Erythroblast (primary cell): ENCODE measurements at regions not wholly inside any gene's neighbourhood (a gene's known extent, or its start where the extent isn't known, plus 50 kb on each side); places are given as distances from the start of the nearest gene placed in this dataset.

Experiments used
- DNase-seq, 2 experiments: peaks; one replicate each; lab custom pipeline; 2025; lab: John Stamatoyannopoulos, UW
- GATA1 ChIP-seq: IDR thresholded peaks from 2 replicates; pipeline ENCODE4 v1.6.1; 2011; ENCODE audit warnings: low read depth, mild to moderate bottlenecking, control low read depth, low read length, moderate library complexity
- POLR2A ChIP-seq: IDR thresholded peaks from 2 replicates; pipeline ENCODE4 v1.6.1; 2011; ENCODE audit warnings: mild to moderate bottlenecking, low read length

DNA sequence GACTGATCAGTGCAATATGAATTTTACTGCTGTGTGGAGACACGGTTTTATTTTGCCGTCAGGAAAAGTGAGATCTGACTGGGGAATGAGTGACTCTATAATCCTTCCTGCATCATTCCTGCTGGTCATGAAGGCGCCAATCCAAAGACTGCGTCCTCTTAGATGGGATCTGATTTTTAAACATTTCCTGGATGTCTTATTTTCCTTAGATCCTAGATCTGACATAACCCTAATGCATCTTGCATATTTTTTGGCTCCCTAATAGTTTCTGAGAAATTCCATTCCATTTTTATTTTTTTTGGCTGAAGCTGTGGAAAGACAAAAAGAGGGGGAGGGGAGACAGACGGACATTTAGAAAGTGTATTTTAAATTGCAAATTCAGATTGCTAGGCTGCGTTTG lies 454.9 kb upstream of the FAT1 start:
- TF ChIP-seq GATA1: no peak
- DNase-seq: no peak

DNA sequence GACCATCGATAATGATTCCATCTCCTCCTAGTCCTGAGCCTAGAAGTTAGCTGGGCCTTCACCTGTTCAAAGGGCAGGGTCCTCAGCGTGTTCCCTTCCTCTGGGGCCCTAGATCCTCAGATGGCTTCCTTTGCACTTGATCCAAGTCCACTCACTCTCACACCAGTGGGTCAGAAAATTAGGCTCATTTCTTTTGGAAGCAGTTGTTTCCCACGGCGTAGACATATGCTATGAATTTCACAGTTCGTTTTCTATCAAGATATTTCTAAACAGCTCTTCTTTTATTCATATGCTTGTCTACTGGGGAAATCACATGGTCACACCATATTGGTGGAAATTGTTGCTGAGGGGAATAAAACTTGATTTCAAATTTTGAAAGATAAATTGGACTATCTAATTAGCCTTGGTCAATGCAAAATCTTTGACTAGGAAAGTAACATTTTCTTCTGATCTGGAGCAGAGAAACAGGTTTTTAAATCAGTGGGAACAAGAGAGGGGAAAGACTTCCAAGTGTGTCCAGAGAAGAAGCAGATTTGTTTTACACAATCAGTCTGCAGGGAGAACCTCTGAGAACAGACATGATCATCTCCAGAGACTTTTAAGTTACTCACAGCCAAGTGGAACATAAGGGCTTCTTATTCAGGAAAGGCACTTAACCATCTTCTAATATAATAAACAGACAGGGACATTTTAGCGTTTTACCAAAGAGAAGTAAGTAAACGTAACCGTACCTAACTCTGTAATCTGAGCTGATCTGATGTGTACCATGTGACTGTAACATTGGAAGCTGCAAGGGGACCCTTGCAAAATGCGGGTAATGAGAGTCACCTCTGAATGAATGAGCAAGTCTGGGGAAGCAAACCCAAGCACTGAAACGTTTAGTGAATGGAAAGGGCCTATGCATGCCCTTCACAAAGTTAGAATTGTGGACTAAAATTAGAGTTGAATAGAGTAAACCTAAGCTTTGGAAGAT lies 455.7 kb upstream of the FAT1 start:
- no peak for TF ChIP-seq POLR2A
- TF ChIP-seq GATA1: no peak
- DNase-seq: no peak

- TF ChIP-seq POLR2A (no peak), GATA1 (no peak)
- no peak for DNase-seq
Observed at GRCh38 chr4:187181054-187181453, 457.4 kb upstream of the FAT1 start.

- TF ChIP-seq POLR2A (no peak), GATA1 (no peak)
- no peak for DNase-seq
Observed at GRCh38 chr4:187183346-187183745, 459.7 kb upstream of the FAT1 start.

- no peak for DNase-seq
- no peak for TF ChIP-seq POLR2A
- no peak for TF ChIP-seq GATA1
Observed at GRCh38 chr4:187183826-187184225, 460.2 kb upstream of the FAT1 start.

DNA sequence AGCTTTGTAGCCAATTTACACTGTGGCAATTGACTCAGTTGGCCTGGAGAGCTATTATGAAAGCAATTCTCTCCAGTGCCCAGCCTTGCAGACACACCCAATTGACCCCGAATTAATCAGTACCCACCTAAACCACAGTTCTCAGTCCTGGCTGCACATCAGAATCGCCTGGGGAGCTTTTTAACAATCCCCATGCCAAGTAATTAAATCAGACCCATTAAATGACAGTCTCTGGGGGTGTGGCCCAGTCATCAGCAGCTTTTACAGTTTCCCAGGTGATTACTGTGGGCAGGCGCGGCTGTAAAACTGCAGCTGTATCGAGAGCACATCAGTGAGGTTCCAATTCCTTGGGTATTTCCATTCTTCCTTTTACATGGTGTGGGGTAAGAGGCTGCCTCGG lies 460.9 kb upstream of the FAT1 start:
- TF ChIP-seq GATA1 (no peak), POLR2A (no peak)
- DNase-seq: no peak

GRCh38 chr4:187188118-187188517 lies 464.5 kb upstream of the FAT1 start:
- no peak for DNase-seq
- TF ChIP-seq POLR2A: no peak
- no peak for TF ChIP-seq GATA1

- DNase-seq: no peak
- TF ChIP-seq GATA1 (no peak), POLR2A (no peak)
Observed at GRCh38 chr4:187188741-187189140, 465.1 kb upstream of the FAT1 start.

- DNase-seq: no peak
- no peak for TF ChIP-seq POLR2A
- TF ChIP-seq GATA1: no peak
Observed at GRCh38 chr4:187190390-187190789, 466.7 kb upstream of the FAT1 start.

- TF ChIP-seq POLR2A (no peak), GATA1 (no peak)
Observed at GRCh38 chr4:187191676-187192075, 468.0 kb upstream of the FAT1 start.

GRCh38 chr4:187192266-187192665 lies 468.6 kb upstream of the FAT1 start:
- DNase-seq: no peak
- TF ChIP-seq POLR2A (no peak), GATA1 (no peak)

More at GRCh38 chr4:187191676-187192075, 468.0 kb upstream of the FAT1 start:
- DNase-seq: no peak

GRCh38 chr4:187193141-187193540 lies 469.5 kb upstream of the FAT1 start:
- no peak for DNase-seq
- TF ChIP-seq GATA1 (no peak), POLR2A (no peak)

GRCh38 chr4:187204389-187204918 lies 480.8 kb upstream of the FAT1 start:
- TF ChIP-seq POLR2A (no peak), GATA1 (no peak)
- no peak for DNase-seq

DNA sequence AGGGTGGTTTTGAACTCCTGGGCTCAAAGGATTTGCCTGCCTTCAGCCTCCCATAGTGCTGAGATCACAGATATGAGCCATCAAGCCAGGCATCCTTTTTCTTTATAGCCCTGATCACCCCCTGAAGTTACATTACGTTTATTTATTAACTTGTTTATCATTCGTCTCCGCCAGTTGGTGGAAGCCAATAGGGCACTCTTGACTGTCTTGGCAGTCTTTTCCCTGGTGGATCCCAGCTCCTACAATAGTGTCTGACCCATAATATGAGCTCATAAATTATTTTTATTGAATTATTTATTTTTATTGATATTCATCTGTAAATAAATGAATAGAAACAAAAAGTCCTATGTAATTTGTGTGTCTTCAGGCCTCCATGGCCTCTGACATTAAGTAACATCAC lies 484.3 kb upstream of the FAT1 start:
- no peak for TF ChIP-seq POLR2A
- TF ChIP-seq GATA1: no peak
- no peak for DNase-seq

DNA sequence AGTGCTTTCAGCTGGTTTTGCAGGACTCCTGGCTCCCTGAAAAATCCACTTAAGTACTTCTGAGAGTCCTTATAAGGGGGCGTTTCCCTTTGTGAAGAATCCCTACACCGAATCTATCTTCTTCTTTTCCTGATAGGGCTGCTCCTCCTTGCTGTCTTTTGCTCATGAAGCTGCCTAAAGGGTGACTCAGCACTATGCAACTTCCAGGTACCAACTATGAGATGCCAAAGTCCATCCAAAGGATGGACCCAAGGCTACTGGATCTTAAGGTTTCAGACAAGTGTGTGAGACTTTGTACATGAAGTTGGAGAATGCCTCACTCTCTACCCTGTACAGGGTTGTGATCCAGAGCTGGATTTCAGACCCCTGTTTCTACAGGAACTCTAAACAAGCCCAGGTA lies 485.0 kb upstream of the FAT1 start:
- DNase-seq: no peak
- TF ChIP-seq GATA1: no peak
- no peak for TF ChIP-seq POLR2A

- no peak for TF ChIP-seq POLR2A
- TF ChIP-seq GATA1: no peak
- no peak for DNase-seq
Observed at GRCh38 chr4:187209921-187210613, 486.4 kb upstream of the FAT1 start.
